C4-2B (cell line): ENCODE measurements at regions not wholly inside any gene's neighbourhood (a gene's known extent, or its start where the extent isn't known, plus 50 kb on each side); places are given as distances from the start of the nearest gene placed in this dataset.

Source experiments
- ZFX ChIP-seq: fragments of 450-650 bp; IDR thresholded peaks from 2 replicates; pipeline ENCODE4 v1.6.1; 2017
- TF ChIP-seq, protein P1 (sequence below): fragments of 450-650 bp; conservative IDR thresholded peaks from 2 replicates; pipeline ENCODE4 v1.5.1; 2017; ENCODE audit warnings: mild to moderate bottlenecking

DNA sequence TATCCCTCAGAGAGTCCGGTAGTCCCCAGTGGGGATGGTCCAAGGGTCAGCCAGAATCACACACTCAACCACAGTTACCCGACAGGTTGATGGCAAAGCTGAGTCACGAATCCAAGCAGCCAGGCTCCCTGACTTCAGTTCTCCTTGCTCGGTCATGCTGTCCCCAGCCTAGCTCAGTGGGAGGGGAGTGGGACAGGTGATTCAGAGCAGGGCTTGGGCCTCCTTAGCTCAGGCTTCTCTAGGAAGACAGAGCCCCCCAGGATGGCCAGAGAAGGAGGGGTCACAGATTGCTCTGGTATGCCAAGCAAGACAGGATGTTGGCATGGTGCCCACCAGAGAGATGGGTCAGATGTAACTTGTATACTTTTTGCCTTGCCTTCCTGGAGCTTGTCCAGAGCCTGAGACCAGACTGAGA, 66.5 kb downstream of the EFNB1 start:
- TF ChIP-seq, protein P1, sequence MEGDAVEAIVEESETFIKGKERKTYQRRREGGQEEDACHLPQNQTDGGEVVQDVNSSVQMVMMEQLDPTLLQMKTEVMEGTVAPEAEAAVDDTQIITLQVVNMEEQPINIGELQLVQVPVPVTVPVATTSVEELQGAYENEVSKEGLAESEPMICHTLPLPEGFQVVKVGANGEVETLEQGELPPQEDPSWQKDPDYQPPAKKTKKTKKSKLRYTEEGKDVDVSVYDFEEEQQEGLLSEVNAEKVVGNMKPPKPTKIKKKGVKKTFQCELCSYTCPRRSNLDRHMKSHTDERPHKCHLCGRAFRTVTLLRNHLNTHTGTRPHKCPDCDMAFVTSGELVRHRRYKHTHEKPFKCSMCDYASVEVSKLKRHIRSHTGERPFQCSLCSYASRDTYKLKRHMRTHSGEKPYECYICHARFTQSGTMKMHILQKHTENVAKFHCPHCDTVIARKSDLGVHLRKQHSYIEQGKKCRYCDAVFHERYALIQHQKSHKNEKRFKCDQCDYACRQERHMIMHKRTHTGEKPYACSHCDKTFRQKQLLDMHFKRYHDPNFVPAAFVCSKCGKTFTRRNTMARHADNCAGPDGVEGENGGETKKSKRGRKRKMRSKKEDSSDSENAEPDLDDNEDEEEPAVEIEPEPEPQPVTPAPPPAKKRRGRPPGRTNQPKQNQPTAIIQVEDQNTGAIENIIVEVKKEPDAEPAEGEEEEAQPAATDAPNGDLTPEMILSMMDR: no peak
- TF ChIP-seq ZFX: no peak
